Stimulated activated CD4-positive, alpha-beta T cell treated with anti-CD3 and anti-CD28 coated beads, Interleukin-2, amount 100 ng/mL, for 24 hours (primary cell): ENCODE measurements at regions not wholly inside any gene's neighbourhood (a gene's known extent, or its start where the extent isn't known, plus 50 kb on each side); places are given as distances from the start of the nearest gene placed in this dataset.

ENCODE experiments used
- DNase-seq, 2 donors: peaks; one replicate each; pipeline ENCODE4 v3.0.0-alpha.2; 2020

- no peak for DNase-seq
Observed at GRCh38 chrX:58051346-58051745, 141.1 kb upstream of the ZXDA start.

- DNase-seq, result no peak
Observed at GRCh38 chrX:58044130-58044529, 133.9 kb upstream of the ZXDA start.

GRCh38 chrX:58025979-58026378 lies 115.7 kb upstream of the ZXDA start:
- peak; percentile 6 to 20 for DNase-seq

GRCh38 chrX:57985951-57986350 lies 75.7 kb upstream of the ZXDA start:
- DNase-seq, result no peak

- DNase-seq, result no peak
Observed at GRCh38 chrX:57984620-57985019, 74.4 kb upstream of the ZXDA start.

- no peak for DNase-seq
Observed at GRCh38 chrX:57977992-57978391, 67.7 kb upstream of the ZXDA start.

GRCh38 chrX:57964975-57965374 lies 54.7 kb upstream of the ZXDA start:
- DNase-seq, result no peak
